Thyroid gland (tissue), 4 donors: ENCODE measurements at regions not wholly inside any gene's neighbourhood (a gene's known extent, or its start where the extent isn't known, plus 50 kb on each side); places are given as distances from the start of the nearest gene placed in this dataset.

Source experiments
- DNase-seq, 2 donors: peaks; one replicate each; pipeline ENCODE4 v3.0.0-alpha.2; 2019
- H3K27ac ChIP-seq, 3 donors: fragments of 200-600 bp; sonication (generic); 1 replicate in 2 of 3; 2 replicates in 1 of 3; pipeline ENCODE4 v1.5.1; 2016 to 2019; ENCODE audit warnings: mild to moderate bottlenecking in 1 of 3, moderate library complexity in 1 of 3
- H3K27me3 ChIP-seq: fragments of 200-600 bp; sonication (generic); one replicate; pipeline ENCODE4 v1.5.1; 2019
- H3K36me3 ChIP-seq, 2 donors: fragments of 200-600 bp; sonication (generic); one replicate each; pipeline ENCODE4 v1.5.1; 2016 to 2019
- H3K4me1 ChIP-seq, 2 donors: fragments of 200-600 bp; sonication (generic); one replicate each; pipeline ENCODE4 v1.5.1; 2017 to 2019
- H3K4me3 ChIP-seq, 3 donors: fragments of 200-600 bp; sonication (generic); replicated peaks in 1 of 3; 1 replicate in 2 of 3; 2 replicates in 1 of 3; pipeline ENCODE4 v1.5.1; 2016; ENCODE audit warnings: mild to moderate bottlenecking in 1 of 3
- H3K9me3 ChIP-seq: fragments of 200-600 bp; sonication (generic); one replicate; pipeline ENCODE4 v1.5.1; 2017
- CTCF ChIP-seq, 6 experiments: fragments of 200-600 bp in 3 of 6; fragments of 450-650 bp in 3 of 6; sonication (generic) in 3 of 6; IDR thresholded peaks; one replicate each; pipeline ENCODE4 v1.5.1; 2016 to 2019; ENCODE audit warnings: antibody characterized with exemption in 6 of 6, mild to moderate bottlenecking in 2 of 6, inconsistent platforms in 1 of 6, moderate library complexity in 1 of 6
- POLR2A ChIP-seq, 2 donors: fragments of 450-650 bp; IDR thresholded peaks; one replicate each; pipeline ENCODE4 v1.6.1; 2017; ENCODE audit warnings: antibody characterized with exemption in 2 of 2, mild to moderate bottlenecking in 2 of 2, moderate library complexity in 1 of 2
- WGBS, 2 donors: methylation state at CpG; one replicate each; pipeline ENCODE4 v1.1.5; 2017; 5-methylcytosine and 5-hydroxymethylcytosine counted together
- intact Hi-C: fragments of 100-400 bp; cut with DNase I; formaldehyde crosslinking; loops from one replicate; pipeline ENCODE4 v1.15.1; 2023

- no peak for TF ChIP-seq CTCF (IDR thresholded peaks at IDR 0.05)
- TF ChIP-seq POLR2A (IDR thresholded peaks at IDR 0.05), result no peak
- Histone ChIP-seq H3K27ac (no peak overlapping the region), H3K36me3 (no peaks in the 10 kb centered on the region), H3K4me1 (no peaks in the 10 kb centered on the region), H3K9me3 (no peaks in the 10 kb centered on the region), H3K4me3 (no peak overlapping the region), H3K27me3 (no peaks in the 10 kb centered on the region)
- intact Hi-C loops, result no loop called here
- DNase-seq, result no peak
- WGBS, 2 donors, result 86 to 92% methylated on average over 3 of the region's 3 CpGs
Measured at GRCh38 chr12:102708108-102708507, 208.9 kb downstream of the PAH start.

GRCh38 chr12:102702447-102703114, 214.5 kb downstream of the PAH start:
- 52 to 53% methylated on average over 6 of the region's 6 CpGs for WGBS, 2 donors
- no peaks in the 10 kb centered on the region for H3K9me3 ChIP-seq
- no peak overlapping the region for H3K27ac ChIP-seq
- peak; percentile 68 to 69 for DNase-seq
- intact Hi-C loops, result no loop called here
- no peak overlapping the region for H3K4me3 ChIP-seq
- H3K27me3 ChIP-seq, result no peaks in the 10 kb centered on the region
- H3K36me3 ChIP-seq, result no peaks in the 10 kb centered on the region
- TF ChIP-seq CTCF (IDR thresholded peaks at IDR 0.05) (peak; percentile 40 to 79 (median 72)), POLR2A (IDR thresholded peaks at IDR 0.05) (no peak)
- H3K4me1 ChIP-seq, result no peaks in the 10 kb centered on the region

GRCh38 chr12:102696045-102696444, 215.7 kb upstream of the IGF1 start:
- H3K4me3 ChIP-seq, result no peak overlapping the region
- no peaks in the 10 kb centered on the region for H3K9me3 ChIP-seq
- H3K4me1 ChIP-seq, result peaks cover 20% of the 10 kb centered on the region in 2 donors
- intact Hi-C loops, result no loop called here
- H3K27me3 ChIP-seq, result no peaks in the 10 kb centered on the region
- no peak overlapping the region for H3K27ac ChIP-seq
- no peak for DNase-seq
- H3K36me3 ChIP-seq, result no peaks in the 10 kb centered on the region
- TF ChIP-seq POLR2A (IDR thresholded peaks at IDR 0.05), result no peak
- TF ChIP-seq CTCF (IDR thresholded peaks at IDR 0.05), result no peak

- H3K4me1 ChIP-seq, result peaks cover 27 to 30% of the 10 kb centered on the region in 2 donors
- 43 to 62% methylated on average over 1 to 2 of the region's 2 CpGs for WGBS, 2 donors
- TF ChIP-seq POLR2A (IDR thresholded peaks at IDR 0.05) (no peak), CTCF (IDR thresholded peaks at IDR 0.05) (no peak)
- no peaks in the 10 kb centered on the region for H3K9me3 ChIP-seq
- H3K4me3 ChIP-seq, result no peak overlapping the region
- H3K27ac ChIP-seq, result no peak overlapping the region
- H3K27me3 ChIP-seq, result no peaks in the 10 kb centered on the region
- intact Hi-C loops, result no loop called here
- peak; percentile 21 to 50 for DNase-seq
- H3K36me3 ChIP-seq, result no peaks in the 10 kb centered on the region
Measured at GRCh38 chr12:102694903-102695302, 214.5 kb upstream of the IGF1 start.

- Histone ChIP-seq H3K4me1 (peaks cover 42 to 48% of the 10 kb centered on the region in 2 donors), H3K9me3 (no peaks in the 10 kb centered on the region), H3K27ac (peak overlapping the region; percentile 61 to 83 (median 69)), H3K4me3 (no peak overlapping the region), H3K36me3 (no peaks in the 10 kb centered on the region), H3K27me3 (no peaks in the 10 kb centered on the region)
- intact Hi-C loops, result no loop called here
- TF ChIP-seq CTCF (IDR thresholded peaks at IDR 0.05) (no peak), POLR2A (IDR thresholded peaks at IDR 0.05) (no peak)
- 17% methylated on average over 1 of the region's 1 CpG for WGBS, 2 donors
- peak; percentile 60 for DNase-seq
Measured at GRCh38 chr12:102691773-102692555, 211.6 kb upstream of the IGF1 start.
